Ishikawa (cell line): ENCODE measurements at regions not wholly inside any gene's neighbourhood (a gene's known extent, or its start where the extent isn't known, plus 50 kb on each side); places are given as distances from the start of the nearest gene placed in this dataset.

Source experiments
- CEBPB ChIP-seq: IDR thresholded peaks from 2 replicates; pipeline ENCODE4 v1.6.1; 2012
- CREB1 ChIP-seq: IDR thresholded peaks from 2 replicates; pipeline ENCODE4 v1.6.1; 2012; ENCODE audit warnings: low read depth
- EGR1 ChIP-seq: IDR thresholded peaks from 2 replicates; pipeline ENCODE4 v1.6.1; 2012
- EP300 ChIP-seq: IDR thresholded peaks from 2 replicates; pipeline ENCODE4 v1.6.1; 2012; ENCODE audit warnings: borderline replicate concordance
- FOXM1 ChIP-seq: IDR thresholded peaks from 2 replicates; pipeline ENCODE4 v1.6.1; 2012; ENCODE audit warnings: low read depth, borderline replicate concordance
- MAX ChIP-seq: IDR thresholded peaks from 2 replicates; pipeline ENCODE4 v1.6.1; 2012
- NFIC ChIP-seq: IDR thresholded peaks from 2 replicates; pipeline ENCODE4 v1.6.1; 2012
- RAD21 ChIP-seq: IDR thresholded peaks from 2 replicates; pipeline ENCODE4 v1.6.1; 2012; ENCODE audit warnings: low read depth
- REST ChIP-seq: IDR thresholded peaks from 2 replicates; pipeline ENCODE4 v1.6.1; 2012; ENCODE audit warnings: low read depth, mild to moderate bottlenecking
- TAF1 ChIP-seq: IDR thresholded peaks from 2 replicates; pipeline ENCODE4 v1.6.1; 2012; ENCODE audit warnings: low read depth, mild to moderate bottlenecking
- TCF12 ChIP-seq: IDR thresholded peaks from 2 replicates; pipeline ENCODE4 v1.6.1; 2012; ENCODE audit warnings: low read depth
- TEAD4 ChIP-seq: IDR thresholded peaks from 2 replicates; pipeline ENCODE4 v1.6.1; 2012
- USF1 ChIP-seq: IDR thresholded peaks from 2 replicates; pipeline ENCODE4 v1.6.1; 2012
- YY1 ChIP-seq: IDR thresholded peaks from 2 replicates; pipeline ENCODE4 v1.6.1; 2012; ENCODE audit warnings: low read depth
- ZBTB7A ChIP-seq: IDR thresholded peaks from 2 replicates; pipeline ENCODE4 v1.6.1; 2012; ENCODE audit warnings: low read depth

- no peak for TF ChIP-seq FOXM1
- no peak for TF ChIP-seq REST
- TF ChIP-seq MAX: no peak
- TF ChIP-seq TCF12: no peak
- TF ChIP-seq EP300: no peak
- TF ChIP-seq CREB1: no peak
- no peak for TF ChIP-seq EGR1
- TF ChIP-seq USF1: no peak
- no peak for TF ChIP-seq TAF1
- TF ChIP-seq TEAD4: no peak
- TF ChIP-seq NFIC: no peak
- TF ChIP-seq ZBTB7A: no peak
- TF ChIP-seq YY1: no peak
- no peak for TF ChIP-seq RAD21
- no peak for TF ChIP-seq CEBPB
Measured at GRCh38 chr4:177611974-177612664, 169.9 kb upstream of the AGA start.

GRCh38 chr4:177612684-177613083 is 170.4 kb upstream of the AGA start:
- TF ChIP-seq FOXM1 (no peak), REST (no peak), CEBPB (no peak), EP300 (no peak), USF1 (no peak), TAF1 (no peak), ZBTB7A (no peak), MAX (no peak), EGR1 (no peak), TCF12 (no peak), RAD21 (no peak)

- TF ChIP-seq MAX: no peak
- peak; percentile 44; the same call in 1 of the 2 replicates for TF ChIP-seq NFIC
Measured at GRCh38 chr4:177632481-177632880, 190.2 kb upstream of the AGA start.

GRCh38 chr4:177638871-177639270 is 196.6 kb upstream of the AGA start:
- TF ChIP-seq CREB1 (no peak), NFIC (no peak), TAF1 (no peak), EGR1 (no peak), YY1 (no peak), ZBTB7A (no peak), MAX (no peak), TEAD4 (no peak), CEBPB (no peak), EP300 (no peak), TCF12 (no peak), REST (no peak), RAD21 (no peak)
